ENCODE measurements at regions not wholly inside any gene's neighbourhood (a gene's known extent, or its start where the extent isn't known, plus 50 kb on each side); places are given as distances from the start of the nearest gene placed in this dataset.

- intact Hi-C loops (cut with micrococcal nuclease): no loop called here
Observed at GRCh38 chr18:67608615-67609273, 92.2 kb upstream of the DSEL start.

DNA sequence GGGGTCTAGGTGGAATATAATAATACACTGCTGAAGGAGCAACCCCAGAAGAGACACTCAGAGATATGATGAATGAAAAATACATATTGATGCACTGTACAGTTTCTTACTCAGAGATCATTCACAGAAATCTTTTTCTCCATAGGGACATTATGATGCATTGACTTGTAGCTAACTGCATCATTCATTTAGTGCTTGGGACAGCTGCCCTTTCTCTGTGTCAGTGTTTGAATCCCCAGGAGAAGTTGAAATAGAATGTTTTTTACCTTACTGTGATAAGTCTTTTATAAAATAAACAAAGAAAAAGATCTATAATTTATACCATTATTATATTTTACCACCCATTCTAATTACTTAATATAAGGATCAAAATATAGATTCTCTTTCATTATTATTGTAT lies 91.7 kb upstream of the DSEL start:
- intact Hi-C loops (cut with micrococcal nuclease): no loop called here

DNA sequence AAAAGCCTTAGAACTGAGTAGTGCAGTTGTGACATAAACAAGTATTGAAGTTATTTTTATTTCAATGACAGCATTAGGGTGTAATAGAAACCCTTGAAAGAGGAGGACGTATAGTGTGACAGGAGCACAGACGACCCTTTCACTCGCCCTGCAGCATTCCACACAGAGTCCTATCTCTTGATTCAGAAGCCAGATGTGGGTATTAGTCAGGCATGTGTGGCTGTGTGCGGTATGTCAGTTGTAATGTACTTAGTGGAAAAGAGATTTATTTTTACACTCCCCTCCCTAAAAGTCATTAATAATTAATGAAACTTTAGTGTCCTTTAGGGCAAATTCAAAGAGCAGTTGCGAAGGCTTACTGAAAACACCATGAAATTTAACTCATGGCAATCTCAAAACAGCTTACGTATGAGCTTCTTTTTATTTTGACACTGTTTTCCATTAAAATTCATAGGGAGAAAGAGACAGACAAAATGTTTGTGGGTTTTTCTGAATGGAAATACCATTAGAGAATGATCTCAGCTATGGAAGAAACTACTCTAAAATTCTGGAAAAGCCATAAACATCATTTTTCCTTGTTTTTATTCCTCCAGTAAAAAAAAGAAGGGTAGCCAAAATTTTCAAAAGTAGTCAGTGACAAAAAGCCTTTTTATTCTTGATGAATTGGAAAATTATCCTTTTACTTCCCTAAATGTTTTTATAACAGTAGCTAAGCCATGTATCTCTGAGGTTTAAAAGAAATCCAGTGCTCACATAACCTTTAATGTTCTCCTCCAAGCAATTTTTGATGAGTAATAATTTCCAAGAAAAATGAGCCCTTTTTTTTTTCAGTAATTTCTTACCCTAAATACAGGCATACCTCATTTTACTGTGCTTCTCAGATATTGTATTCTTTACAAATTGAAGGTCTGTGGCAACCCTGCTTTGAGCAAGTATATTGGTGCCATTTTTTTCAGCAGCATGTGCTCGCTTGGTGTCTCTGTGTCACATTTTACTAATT lies 84.0 kb upstream of the DSEL start:
- intact Hi-C loops (cut with micrococcal nuclease): no loop called here

GRCh38 chr18:67599277-67599676 lies 82.8 kb upstream of the DSEL start:
- intact Hi-C loops (cut with micrococcal nuclease): no loop called here

DNA sequence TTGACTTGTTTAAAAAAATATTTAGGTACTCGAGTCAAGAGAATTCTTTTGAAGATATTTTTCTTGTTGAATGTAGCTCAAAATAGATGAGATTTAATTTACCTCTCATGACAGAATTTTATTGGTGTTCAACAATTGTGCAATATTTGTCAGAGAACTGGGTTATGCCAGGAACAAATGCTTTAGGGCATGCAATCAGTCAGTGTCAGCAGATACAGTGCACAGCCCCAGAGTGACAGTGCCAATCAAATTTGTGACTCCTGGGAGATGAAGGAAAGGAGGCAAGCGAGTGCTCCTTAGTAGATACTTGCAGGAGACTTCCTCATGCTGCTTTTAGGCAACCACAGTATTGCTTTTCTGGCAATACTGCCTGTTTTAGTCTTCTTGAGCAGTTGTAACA lies 81.2 kb upstream of the DSEL start:
- intact Hi-C loops (cut with micrococcal nuclease): no loop called here

GRCh38 chr18:67596003-67596402 lies 79.5 kb upstream of the DSEL start:
- intact Hi-C loops (cut with micrococcal nuclease): no loop called here

- intact Hi-C loops (cut with micrococcal nuclease): no loop called here
Observed at GRCh38 chr18:67590571-67591141, 74.1 kb upstream of the DSEL start.

- intact Hi-C loops (cut with micrococcal nuclease): no loop called here
Observed at GRCh38 chr18:67589325-67589724, 72.8 kb upstream of the DSEL start.

- intact Hi-C loops (cut with micrococcal nuclease): no loop called here
Observed at GRCh38 chr18:67586101-67586500, 69.6 kb upstream of the DSEL start.

DNA sequence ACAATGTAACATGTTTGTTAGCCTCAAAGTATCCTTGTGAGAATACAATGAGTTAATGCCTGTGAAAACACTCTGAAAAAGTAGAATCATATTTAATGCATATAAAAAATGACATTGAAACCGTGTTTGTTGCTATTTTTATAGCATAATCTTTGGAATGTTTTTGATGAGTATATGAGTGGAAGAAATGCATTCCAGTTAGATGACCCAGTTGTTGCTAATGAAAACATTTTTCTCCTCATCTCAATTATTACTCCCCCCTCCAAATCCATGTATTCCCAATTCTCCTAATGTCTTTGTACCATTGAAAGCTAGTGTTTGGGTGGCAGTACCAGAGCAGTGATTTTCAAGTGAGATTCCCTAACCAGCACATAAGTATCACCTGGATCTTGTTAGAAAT lies 67.1 kb upstream of the DSEL start:
- intact Hi-C loops (cut with micrococcal nuclease): no loop called here

GRCh38 chr18:67582488-67582887 lies 66.0 kb upstream of the DSEL start:
- intact Hi-C loops (cut with micrococcal nuclease): no loop called here

DNA sequence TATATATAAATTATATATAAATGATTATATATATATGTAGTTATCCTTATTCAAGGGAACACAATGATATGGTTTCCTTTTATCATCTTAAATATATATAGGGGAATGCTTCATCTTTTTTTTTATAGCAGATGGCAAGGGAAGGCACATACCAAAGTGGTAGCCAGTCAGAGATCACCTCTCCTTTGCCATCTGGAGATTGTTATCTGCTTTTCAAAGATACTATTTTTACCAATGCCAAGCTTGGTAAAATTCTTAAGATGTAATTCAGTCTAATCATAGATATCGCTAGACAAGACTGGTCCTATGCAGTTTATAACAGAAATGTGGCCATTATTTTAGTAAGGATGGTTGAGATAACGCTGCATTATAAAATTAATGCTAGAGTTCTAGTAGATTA lies 64.7 kb upstream of the DSEL start:
- intact Hi-C loops (cut with micrococcal nuclease): no loop called here

GRCh38 chr18:67577386-67577785 lies 60.9 kb upstream of the DSEL start:
- intact Hi-C loops (cut with micrococcal nuclease): no loop called here

GRCh38 chr18:67574749-67575148 lies 58.2 kb upstream of the DSEL start:
- intact Hi-C loops (cut with micrococcal nuclease): no loop called here

- intact Hi-C loops (cut with micrococcal nuclease): no loop called here
Observed at GRCh38 chr18:67568166-67568565, 51.6 kb upstream of the DSEL start.

Measured in T-helper 1 cell treated with Interleukin-12 subunit alpha and Interleukin-12 subunit beta and Interleukin-4 antibody, amounts not matched to agents 30 ng/mL and 1 ng/mL, for 36 hours (primary cell).